ENCODE measurements at regions not wholly inside any gene's neighbourhood (a gene's known extent, or its start where the extent isn't known, plus 50 kb on each side); places are given as distances from the start of the nearest gene placed in this dataset.

GRCh38 chr10:53580465-53580864 is 807.9 kb upstream of the MBL2 start:
- CTCF ChIA-PET, result no interaction called here
- DNase-seq, result no peak
- Histone ChIP-seq H3F3A (ENCODE audit: insufficient read depth, low read depth) (no peaks in the 10 kb centered on the region), H3K9me2 (ENCODE audit: insufficient read depth) (no peaks in the 10 kb centered on the region), H3K36me3 (ENCODE audit: low read depth) (no peaks in the 10 kb centered on the region), H3K27me3 (ENCODE audit: insufficient read depth, low read depth) (no peaks in the 10 kb centered on the region), H2AFZ (no peak overlapping the region), H3K27ac (no peak overlapping the region), H4K20me1 (ENCODE audit: insufficient read depth) (no peaks in the 10 kb centered on the region), H3K9me3 (ENCODE audit: insufficient read depth, low read depth) (no peaks in the 10 kb centered on the region), H3K4me2 (no peak overlapping the region), H3K79me2 (ENCODE audit: low read depth) (no peaks in the 10 kb centered on the region), H3K4me3 (no peak overlapping the region), H3K4me1 (replicated peaks; ENCODE audit: insufficient read depth) (no peaks in the 10 kb centered on the region)
- POLR2A ChIA-PET (ENCODE audit: unreplicated experiment), result no interaction called here
- TF ChIP-seq EZH2 (IDR thresholded peaks at IDR 0.05; ENCODE audit: low read depth) (no peak), CTCF (conservative IDR thresholded peaks at IDR 0.05) (0 out of 2 replicates have a peak, but pooled peaks have one; percentile 27)
- no TSS peak for BruUV-seq (replicated peaks)
- intact Hi-C loops (cut with micrococcal nuclease; ENCODE audit: unreplicated experiment), result no loop called here

- Histone ChIP-seq H3K36me3 (ENCODE audit: low read depth) (no peaks in the 10 kb centered on the region), H3F3A (ENCODE audit: insufficient read depth, low read depth) (no peaks in the 10 kb centered on the region), H2AFZ (no peak overlapping the region), H3K79me2 (ENCODE audit: low read depth) (no peaks in the 10 kb centered on the region), H3K27ac (no peak overlapping the region), H3K9me2 (ENCODE audit: insufficient read depth) (no peaks in the 10 kb centered on the region), H3K9me3 (ENCODE audit: insufficient read depth, low read depth) (no peaks in the 10 kb centered on the region), H4K20me1 (ENCODE audit: insufficient read depth) (no peaks in the 10 kb centered on the region), H3K4me3 (no peak overlapping the region), H3K4me2 (no peak overlapping the region), H3K27me3 (ENCODE audit: insufficient read depth, low read depth) (no peaks in the 10 kb centered on the region), H3K4me1 (replicated peaks; ENCODE audit: insufficient read depth) (no peaks in the 10 kb centered on the region)
- ChIA-PET CTCF (no interaction called here), POLR2A (ENCODE audit: unreplicated experiment) (no interaction called here)
- DNase-seq, result no peak
- no TSS peak for BruUV-seq (replicated peaks)
- intact Hi-C loops (cut with micrococcal nuclease; ENCODE audit: unreplicated experiment), result no loop called here
- no peak for TF ChIP-seq CTCF (conservative IDR thresholded peaks at IDR 0.05)
These were observed 807.2 kb upstream of the MBL2 start for GRCh38 chr10:53579773-53580172.

GRCh38 chr10:53574024-53574423 is 801.4 kb upstream of the MBL2 start:
- CTCF ChIA-PET, result no interaction called here
- H3K79me2 ChIP-seq (ENCODE audit: low read depth), result no peaks in the 10 kb centered on the region
- no peak overlapping the region for H2AFZ ChIP-seq
- H3K9me2 ChIP-seq (ENCODE audit: insufficient read depth), result no peaks in the 10 kb centered on the region
- H3K9me3 ChIP-seq (ENCODE audit: insufficient read depth, low read depth), result no peaks in the 10 kb centered on the region
- intact Hi-C loops (cut with micrococcal nuclease; ENCODE audit: unreplicated experiment), result no loop called here
- POLR2A ChIA-PET (ENCODE audit: unreplicated experiment), result no interaction called here
- no peaks in the 10 kb centered on the region for H4K20me1 ChIP-seq (ENCODE audit: insufficient read depth)
- no peaks in the 10 kb centered on the region for H3K36me3 ChIP-seq (ENCODE audit: low read depth)
- H3K4me1 ChIP-seq (replicated peaks; ENCODE audit: insufficient read depth), result no peaks in the 10 kb centered on the region
- no peaks in the 10 kb centered on the region for H3K27me3 ChIP-seq (ENCODE audit: insufficient read depth, low read depth)
- H3K27ac ChIP-seq, result no peak overlapping the region
- no peak for DNase-seq
- BruUV-seq (replicated peaks), result no TSS peak
- no peak overlapping the region for H3K4me3 ChIP-seq
- no peaks in the 10 kb centered on the region for H3F3A ChIP-seq (ENCODE audit: insufficient read depth, low read depth)
- TF ChIP-seq CTCF (conservative IDR thresholded peaks at IDR 0.05) (no peak), EZH2 (IDR thresholded peaks at IDR 0.05; ENCODE audit: low read depth) (no peak)
- H3K4me2 ChIP-seq, result no peak overlapping the region
